Vagina (tissue), 2 donors: ENCODE measurements at regions not wholly inside any gene's neighbourhood (a gene's known extent, or its start where the extent isn't known, plus 50 kb on each side); places are given as distances from the start of the nearest gene placed in this dataset.

Experiments used
- DNase-seq, 2 donors: peaks; one replicate each; pipeline ENCODE4 v3.0.0-alpha.2; 2017; ENCODE audit errors: extremely low spot score in 2 of 2
- H3K27ac ChIP-seq: fragments of 200-600 bp; sonication (generic); one replicate; pipeline ENCODE4 v1.5.1; 2019
- H3K27me3 ChIP-seq: fragments of 200-600 bp; sonication (generic); one replicate; pipeline ENCODE4 v1.5.1; 2019
- H3K36me3 ChIP-seq, 2 donors: fragments of 200-600 bp; sonication (generic); one replicate each; pipeline ENCODE4 v1.5.1; 2017 to 2019
- H3K4me1 ChIP-seq: fragments of 200-600 bp; sonication (generic); one replicate; pipeline ENCODE4 v1.5.1; 2019
- H3K4me3 ChIP-seq, 2 donors: fragments of 200-600 bp; sonication (generic); 1 replicate in 1 of 2; 2 replicates in 1 of 2; pipeline ENCODE4 v1.5.1; 2016 to 2019
- H3K9me3 ChIP-seq: fragments of 200-600 bp; sonication (generic); one replicate; pipeline ENCODE4 v1.5.1; 2019
- POLR2A ChIP-seq, 2 donors: fragments of 450-650 bp; IDR thresholded peaks; one replicate each; pipeline ENCODE4 v1.6.1; 2017; ENCODE audit warnings: antibody characterized with exemption in 2 of 2, mild to moderate bottlenecking in 2 of 2, moderate library complexity in 2 of 2
- POLR2AphosphoS5 ChIP-seq, 2 donors: sonication (generic); formaldehyde crosslinking; IDR thresholded peaks; one replicate each; pipeline ENCODE4 v1.9.0; 2017; ENCODE audit warnings: antibody characterized with exemption in 2 of 2, mild to moderate bottlenecking in 2 of 2, low read depth in 1 of 2; ENCODE audit not compliant: insufficient read depth in 1 of 2
- intact Hi-C: fragments of 100-400 bp; cut with DNase I; formaldehyde crosslinking; loops from one replicate; pipeline ENCODE4 v1.15.1; 2023
- TF ChIP-seq, protein P1 (sequence below), 3 experiments: fragments of 450-650 bp in 2 of 3; fragments of 200-600 bp in 1 of 3; sonication (generic) in 1 of 3; IDR thresholded peaks; one replicate each; pipeline ENCODE4 v1.5.1; 2017 to 2019; ENCODE audit warnings: antibody characterized with exemption in 3 of 3, mild to moderate bottlenecking in 2 of 3, moderate library complexity in 2 of 3

DNA sequence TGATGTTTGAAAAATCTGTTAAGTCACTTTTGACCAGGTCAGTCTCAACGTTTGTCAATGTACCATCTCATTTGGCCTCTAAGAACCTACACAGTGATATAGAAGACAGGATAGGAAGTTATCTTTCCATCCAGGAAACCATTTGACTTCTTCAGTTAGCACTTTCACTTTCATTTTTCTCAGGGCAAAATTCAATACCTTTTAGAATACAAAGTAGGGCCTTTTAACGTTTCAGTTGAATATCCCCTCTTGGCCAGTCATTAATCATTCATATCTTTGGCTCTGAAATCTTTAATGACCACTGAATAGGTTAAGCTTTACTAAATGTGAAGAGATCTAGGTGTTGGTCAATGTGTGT lies 101.1 kb upstream of the GNAQ start:
- Histone ChIP-seq H3K27me3 (no peaks in the 10 kb centered on the region), H3K9me3 (no peaks in the 10 kb centered on the region), H3K4me3 (no peak overlapping the region), H3K36me3 (no peaks in the 10 kb centered on the region), H3K4me1 (no peaks in the 10 kb centered on the region), H3K27ac (no peak overlapping the region)
- DNase-seq, result no peak
- intact Hi-C loops, result no loop called here
- TF ChIP-seq POLR2AphosphoS5 (IDR thresholded peaks at IDR 0.05; ENCODE audit: insufficient read depth in 1 of 2, low read depth in 1 of 2) (no peak), POLR2A (IDR thresholded peaks at IDR 0.05) (no peak)
- TF ChIP-seq, protein P1, sequence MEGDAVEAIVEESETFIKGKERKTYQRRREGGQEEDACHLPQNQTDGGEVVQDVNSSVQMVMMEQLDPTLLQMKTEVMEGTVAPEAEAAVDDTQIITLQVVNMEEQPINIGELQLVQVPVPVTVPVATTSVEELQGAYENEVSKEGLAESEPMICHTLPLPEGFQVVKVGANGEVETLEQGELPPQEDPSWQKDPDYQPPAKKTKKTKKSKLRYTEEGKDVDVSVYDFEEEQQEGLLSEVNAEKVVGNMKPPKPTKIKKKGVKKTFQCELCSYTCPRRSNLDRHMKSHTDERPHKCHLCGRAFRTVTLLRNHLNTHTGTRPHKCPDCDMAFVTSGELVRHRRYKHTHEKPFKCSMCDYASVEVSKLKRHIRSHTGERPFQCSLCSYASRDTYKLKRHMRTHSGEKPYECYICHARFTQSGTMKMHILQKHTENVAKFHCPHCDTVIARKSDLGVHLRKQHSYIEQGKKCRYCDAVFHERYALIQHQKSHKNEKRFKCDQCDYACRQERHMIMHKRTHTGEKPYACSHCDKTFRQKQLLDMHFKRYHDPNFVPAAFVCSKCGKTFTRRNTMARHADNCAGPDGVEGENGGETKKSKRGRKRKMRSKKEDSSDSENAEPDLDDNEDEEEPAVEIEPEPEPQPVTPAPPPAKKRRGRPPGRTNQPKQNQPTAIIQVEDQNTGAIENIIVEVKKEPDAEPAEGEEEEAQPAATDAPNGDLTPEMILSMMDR (IDR thresholded peaks at IDR 0.05), result no peak

DNA sequence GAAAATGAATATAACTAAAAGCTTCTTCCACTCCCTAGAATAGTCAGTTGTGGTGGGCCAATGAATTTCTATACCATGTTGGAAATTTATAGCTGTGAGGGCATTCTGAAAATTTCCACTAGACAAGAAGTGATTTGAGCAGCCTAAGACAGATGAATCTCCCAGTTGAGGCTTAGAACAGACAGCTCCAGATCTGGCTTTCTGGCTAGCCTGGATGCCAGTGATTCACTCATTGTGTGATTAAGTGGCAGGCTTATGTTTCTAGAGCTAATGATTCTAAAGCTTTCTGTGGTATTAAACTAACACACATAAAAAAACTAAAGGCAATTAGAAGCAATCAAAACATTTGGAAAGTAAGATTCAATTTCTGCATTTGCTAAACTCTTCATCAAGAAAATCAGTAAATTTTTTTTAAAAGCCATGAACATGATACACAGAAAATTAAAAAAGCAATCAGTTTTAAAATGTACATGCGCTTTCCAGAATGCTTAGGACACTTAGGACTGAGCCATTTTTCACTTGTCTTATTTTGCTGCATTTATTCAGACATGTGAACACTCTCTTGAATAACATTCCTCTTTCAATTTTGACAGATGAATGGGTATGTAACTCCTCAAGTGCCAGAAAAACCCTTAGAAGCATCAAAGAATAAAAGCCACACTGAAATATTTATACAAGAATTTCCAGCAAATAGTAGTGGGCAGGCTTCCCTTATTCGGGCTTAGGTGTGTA lies 100.5 kb upstream of the GNAQ start:
- Histone ChIP-seq H3K9me3 (no peaks in the 10 kb centered on the region), H3K27me3 (no peaks in the 10 kb centered on the region), H3K27ac (no peak overlapping the region), H3K36me3 (no peaks in the 10 kb centered on the region), H3K4me1 (no peaks in the 10 kb centered on the region), H3K4me3 (no peak overlapping the region)
- TF ChIP-seq POLR2AphosphoS5 (IDR thresholded peaks at IDR 0.05; ENCODE audit: insufficient read depth in 1 of 2, low read depth in 1 of 2) (no peak), POLR2A (IDR thresholded peaks at IDR 0.05) (no peak)
- TF ChIP-seq, protein P1 (IDR thresholded peaks at IDR 0.05), result no peak
- intact Hi-C loops, result no loop called here
- no peak for DNase-seq

DNA sequence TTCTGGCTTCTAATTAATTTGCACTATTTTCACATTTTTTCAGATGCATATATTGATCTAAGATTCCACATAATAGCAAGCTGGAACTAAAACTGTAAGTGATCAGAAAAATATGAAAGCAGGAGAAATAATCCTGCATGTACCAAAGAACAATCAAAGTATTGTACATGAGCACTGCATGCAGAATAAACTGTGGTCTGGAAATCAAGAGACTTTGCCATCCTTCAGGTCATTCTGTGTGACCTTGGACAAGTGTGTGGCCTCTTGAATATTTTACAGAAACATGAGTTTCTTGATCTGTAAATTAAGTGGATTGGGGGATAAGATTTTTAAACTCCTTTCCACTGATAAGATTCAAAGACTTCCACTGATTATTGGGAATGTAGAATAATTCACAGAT lies 99.2 kb upstream of the GNAQ start:
- no peak overlapping the region for H3K4me3 ChIP-seq

DNA sequence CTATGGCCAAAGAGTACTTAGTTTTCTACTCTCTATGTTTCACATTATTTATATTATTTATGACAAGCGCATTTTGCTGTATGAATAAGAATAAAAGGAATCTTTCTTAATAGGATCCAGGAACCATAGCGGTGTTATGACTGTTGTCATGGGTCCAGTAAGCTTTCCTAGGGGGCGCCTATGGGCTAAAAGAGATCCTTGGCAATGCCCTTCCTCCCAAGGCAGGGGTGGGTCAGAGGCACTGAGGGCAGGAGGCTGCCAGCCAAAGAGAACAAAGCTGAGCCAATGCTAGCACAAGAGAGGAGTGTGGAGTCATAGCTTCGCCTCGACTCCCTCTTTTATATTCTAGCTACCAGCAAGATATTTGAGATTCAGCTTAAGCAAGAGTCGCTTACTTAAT lies 98.4 kb upstream of the GNAQ start:
- Histone ChIP-seq H3K9me3 (no peaks in the 10 kb centered on the region), H3K27me3 (no peaks in the 10 kb centered on the region), H3K4me3 (no peak overlapping the region), H3K27ac (no peak overlapping the region), H3K36me3 (no peaks in the 10 kb centered on the region), H3K4me1 (no peaks in the 10 kb centered on the region)
- intact Hi-C loops, result no loop called here
- no peak for DNase-seq
- TF ChIP-seq POLR2AphosphoS5 (IDR thresholded peaks at IDR 0.05; ENCODE audit: insufficient read depth in 1 of 2, low read depth in 1 of 2), result no peak
- no peak for TF ChIP-seq POLR2A (IDR thresholded peaks at IDR 0.05)
- TF ChIP-seq, protein P1 (IDR thresholded peaks at IDR 0.05), result no peak

More for the DNA sequence above, 99.2 kb upstream of the GNAQ start:
- H3K27me3 ChIP-seq, result no peaks in the 10 kb centered on the region
- no peaks in the 10 kb centered on the region for H3K4me1 ChIP-seq
- no peaks in the 10 kb centered on the region for H3K9me3 ChIP-seq
- no peak overlapping the region for H3K27ac ChIP-seq
- TF ChIP-seq POLR2A (IDR thresholded peaks at IDR 0.05) (no peak), POLR2AphosphoS5 (IDR thresholded peaks at IDR 0.05; ENCODE audit: insufficient read depth in 1 of 2, low read depth in 1 of 2) (no peak)
- TF ChIP-seq, protein P1 (IDR thresholded peaks at IDR 0.05), result no peak
- DNase-seq, result no peak
- intact Hi-C loops, result no loop called here
- no peaks in the 10 kb centered on the region for H3K36me3 ChIP-seq
